Activated B cell treated with CpG ODN at 0.5 μM for 24 hours (primary cell): ENCODE measurements at regions not wholly inside any gene's neighbourhood (a gene's known extent, or its start where the extent isn't known, plus 50 kb on each side); places are given as distances from the start of the nearest gene placed in this dataset.

Experiments
- ATAC-seq: fragments of 200-7000 bp; cut with Tn5 transposase; one replicate; pipeline ENCODE4 v1.10.0; 2021; ENCODE audit warnings: low read depth, mild to moderate bottlenecking, moderate library complexity
- CTCF ChIA-PET: fragments of 350-600 bp; sonication (Branson Sonifier 250); formaldehyde crosslinking; loops from one replicate; lab custom pipeline; 2021; ENCODE audit warnings: antibody characterized with exemption; lab: Charles Lee
- POLR2A ChIA-PET: fragments of 350-600 bp; sonication (Branson Sonifier 250); formaldehyde crosslinking; loops from one replicate; lab custom pipeline; 2021; ENCODE audit warnings: antibody characterized with exemption; lab: Charles Lee
- DNase-seq: peaks from one replicate; pipeline ENCODE4 v3.0.0; 2022
- H3K27ac Mint-ChIP-seq: one replicate; pipeline ENCODE4 v1.8.0; 2020; ENCODE audit warnings: mixed read lengths
- H3K27me3 Mint-ChIP-seq: one replicate; pipeline ENCODE4 v1.8.0; 2021; ENCODE audit warnings: mixed read lengths
- H3K36me3 Mint-ChIP-seq: one replicate; pipeline ENCODE4 v1.8.0; 2021; ENCODE audit warnings: low read depth, mixed read lengths
- H3K4me1 Mint-ChIP-seq: one replicate; pipeline ENCODE4 v1.8.0; 2021; ENCODE audit warnings: mixed read lengths
- H3K4me3 Mint-ChIP-seq: one replicate; pipeline ENCODE4 v1.8.0; 2020; ENCODE audit warnings: mild to moderate bottlenecking, mixed read lengths
- H3K9me3 Mint-ChIP-seq: one replicate; pipeline ENCODE4 v1.8.0; 2020; ENCODE audit warnings: mixed read lengths
- CTCF ChIP-seq: fragments of 200-600 bp; IDR thresholded peaks from one replicate; pipeline ENCODE4 v1.8.0; 2022; ENCODE audit warnings: antibody characterized with exemption, mild to moderate bottlenecking
- intact Hi-C: fragments of 100-400 bp; cut with micrococcal nuclease; formaldehyde crosslinking; loops from one replicate; pipeline ENCODE4 v1.15.1; 2024

GRCh38 chr2:212938144-212938793, 213.1 kb downstream of the IKZF2 start:
- H3K9me3 Mint-ChIP-seq: no peaks in the 10 kb centered on the region
- ATAC-seq: no peak

GRCh38 chr2:212936572-212936971, 214.8 kb downstream of the IKZF2 start:
- Mint-ChIP-seq H3K36me3 (no peaks in the 10 kb centered on the region), H3K4me3 (no peak overlapping the region), H3K9me3 (no peaks in the 10 kb centered on the region), H3K4me1 (peaks cover 8% of the 10 kb centered on the region), H3K27me3 (no peaks in the 10 kb centered on the region), H3K27ac (no peak overlapping the region)
- ATAC-seq: no peak
- intact Hi-C loops: no loop called here
- ChIA-PET POLR2A (no interaction called here), CTCF (no interaction called here)
- TF ChIP-seq CTCF: no peak
- no peak for DNase-seq

More at GRCh38 chr2:212938144-212938793, 213.1 kb downstream of the IKZF2 start:
- no peak overlapping the region for H3K4me3 Mint-ChIP-seq
- H3K36me3 Mint-ChIP-seq: no peaks in the 10 kb centered on the region
- TF ChIP-seq CTCF: no peak
- no peak for DNase-seq
- H3K4me1 Mint-ChIP-seq: peaks cover 8% of the 10 kb centered on the region
- no peaks in the 10 kb centered on the region for H3K27me3 Mint-ChIP-seq
- intact Hi-C loops: no loop called here
- H3K27ac Mint-ChIP-seq: no peak overlapping the region
- POLR2A ChIA-PET: no interaction called here
- CTCF ChIA-PET: no interaction called here

GRCh38 chr2:212935752-212936151, 215.7 kb downstream of the IKZF2 start:
- Mint-ChIP-seq H3K4me1 (peaks cover 8% of the 10 kb centered on the region), H3K4me3 (no peak overlapping the region), H3K27ac (no peak overlapping the region), H3K36me3 (no peaks in the 10 kb centered on the region), H3K27me3 (no peaks in the 10 kb centered on the region), H3K9me3 (no peaks in the 10 kb centered on the region)
- ATAC-seq: no peak
- ChIA-PET CTCF (no interaction called here), POLR2A (no interaction called here)
- no peak for TF ChIP-seq CTCF
- no peak for DNase-seq
- intact Hi-C loops: no loop called here

GRCh38 chr2:212931271-212931670, 220.1 kb downstream of the IKZF2 start:
- no peaks in the 10 kb centered on the region for H3K9me3 Mint-ChIP-seq
- no peaks in the 10 kb centered on the region for H3K27me3 Mint-ChIP-seq
- intact Hi-C loops: no loop called here
- H3K36me3 Mint-ChIP-seq: no peaks in the 10 kb centered on the region
- CTCF ChIA-PET: no interaction called here
- ATAC-seq (no peak), DNase-seq (no peak)
- TF ChIP-seq CTCF: no peak
- no peak overlapping the region for H3K27ac Mint-ChIP-seq
- H3K4me1 Mint-ChIP-seq: no peaks in the 10 kb centered on the region
- no peak overlapping the region for H3K4me3 Mint-ChIP-seq
- POLR2A ChIA-PET: no interaction called here

GRCh38 chr2:212930556-212931260, 220.7 kb downstream of the IKZF2 start:
- CTCF ChIA-PET: no interaction called here
- ATAC-seq (no peak), DNase-seq (no peak)
- H3K27me3 Mint-ChIP-seq: no peaks in the 10 kb centered on the region
- POLR2A ChIA-PET: no interaction called here
- H3K9me3 Mint-ChIP-seq: no peaks in the 10 kb centered on the region
- no peaks in the 10 kb centered on the region for H3K4me1 Mint-ChIP-seq
- H3K27ac Mint-ChIP-seq: no peak overlapping the region
- H3K4me3 Mint-ChIP-seq: no peak overlapping the region
- TF ChIP-seq CTCF: no peak
- no peaks in the 10 kb centered on the region for H3K36me3 Mint-ChIP-seq
- intact Hi-C loops: no loop called here
